Osteoblast (primary cell): ENCODE measurements at regions not wholly inside any gene's neighbourhood (a gene's known extent, or its start where the extent isn't known, plus 50 kb on each side); places are given as distances from the start of the nearest gene placed in this dataset.

Source experiments
- DNase-seq: peaks from one replicate; pipeline ENCODE4 v3.0.0; 2011; ENCODE audit warnings: low spot score, mixed read lengths; ENCODE audit not compliant: insufficient read length; ENCODE audit errors: missing footprints
- H2AFZ ChIP-seq: 2 replicates; pipeline ENCODE4 v1.6.0; 2011; ENCODE audit warnings: mild to moderate bottlenecking, low read length
- H3K27ac ChIP-seq: 2 replicates; pipeline ENCODE4 v1.5.1; 2011; ENCODE audit warnings: mild to moderate bottlenecking, low read depth, low read length, moderate library complexity
- H3K27me3 ChIP-seq: 2 replicates; pipeline ENCODE4 v1.6.0; 2012; ENCODE audit warnings: mild to moderate bottlenecking, control low read depth, inconsistent platforms, low read length, moderate library complexity; ENCODE audit not compliant: insufficient read depth
- H3K36me3 ChIP-seq: 2 replicates; pipeline ENCODE4 v1.5.1; 2011; ENCODE audit warnings: mild to moderate bottlenecking, low read length, control low read depth, moderate library complexity; ENCODE audit not compliant: insufficient read depth
- H3K4me1 ChIP-seq: 2 replicates; pipeline ENCODE4 v1.5.1; 2011; ENCODE audit warnings: mild to moderate bottlenecking, low read length, control low read depth, moderate library complexity; ENCODE audit not compliant: insufficient read depth
- H3K4me2 ChIP-seq: 2 replicates; pipeline ENCODE4 v1.6.0; 2011; ENCODE audit warnings: mild to moderate bottlenecking, low read length; ENCODE audit not compliant: insufficient read depth
- H3K4me3 ChIP-seq: fragments of 200-600 bp; sonication (generic); 3 replicates; pipeline ENCODE4 v1.5.1; 2012; ENCODE audit warnings: mild to moderate bottlenecking, low read length, inconsistent platforms; ENCODE audit not compliant: insufficient read depth
- H3K79me2 ChIP-seq: 2 replicates; pipeline ENCODE4 v1.6.0; 2012; ENCODE audit warnings: mild to moderate bottlenecking, low read length, control low read depth, inconsistent platforms; ENCODE audit not compliant: insufficient read depth
- H3K9me3 ChIP-seq: 2 replicates; pipeline ENCODE4 v1.5.1; 2011; ENCODE audit warnings: low read depth, low read length, control low read depth
- H4K20me1 ChIP-seq: 2 replicates; pipeline ENCODE4 v1.6.0; 2012; ENCODE audit warnings: mild to moderate bottlenecking, low read length, control low read depth; ENCODE audit not compliant: insufficient read depth
- CTCF ChIP-seq: IDR thresholded peaks from 2 replicates; pipeline ENCODE4 v1.5.1; 2011; ENCODE audit warnings: mild to moderate bottlenecking, low read depth, low read length, moderate library complexity; ENCODE audit errors: extremely low read depth

GRCh38 chr22:26780521-26780920 lies 123.1 kb downstream of the MIAT start:
- Histone ChIP-seq H3K4me2 (no peak overlapping the region), H3K4me1 (no peaks in the 10 kb centered on the region), H3K36me3 (peaks cover 4% of the 10 kb centered on the region), H2AFZ (no peak overlapping the region), H4K20me1 (no peaks in the 10 kb centered on the region), H3K27me3 (no peaks in the 10 kb centered on the region), H3K79me2 (no peaks in the 10 kb centered on the region), H3K9me3 (peaks cover 5% of the 10 kb centered on the region), H3K4me3 (no peak overlapping the region), H3K27ac (no peak overlapping the region)
- TF ChIP-seq CTCF = no peak
- DNase-seq = no peak

- no peaks in the 10 kb centered on the region for H3K79me2 ChIP-seq
- no peak overlapping the region for H3K4me3 ChIP-seq
- H3K36me3 ChIP-seq = peaks cover 4% of the 10 kb centered on the region
- DNase-seq = no peak
- H3K4me1 ChIP-seq = no peaks in the 10 kb centered on the region
- no peak for TF ChIP-seq CTCF
- H3K4me2 ChIP-seq = no peak overlapping the region
- H4K20me1 ChIP-seq = no peaks in the 10 kb centered on the region
- no peaks in the 10 kb centered on the region for H3K27me3 ChIP-seq
- no peak overlapping the region for H3K27ac ChIP-seq
- peaks cover 5% of the 10 kb centered on the region for H3K9me3 ChIP-seq
- no peak overlapping the region for H2AFZ ChIP-seq
Observed at GRCh38 chr22:26781062-26781461, 123.7 kb downstream of the MIAT start.

- TF ChIP-seq CTCF = no peak
- peaks cover 5% of the 10 kb centered on the region for H3K9me3 ChIP-seq
- no peaks in the 10 kb centered on the region for H3K79me2 ChIP-seq
- no peak for DNase-seq
- H3K4me1 ChIP-seq = no peaks in the 10 kb centered on the region
- peaks cover 4% of the 10 kb centered on the region for H3K36me3 ChIP-seq
- no peaks in the 10 kb centered on the region for H3K27me3 ChIP-seq
- no peak overlapping the region for H3K4me3 ChIP-seq
- no peak overlapping the region for H2AFZ ChIP-seq
- no peak overlapping the region for H3K27ac ChIP-seq
- no peak overlapping the region for H3K4me2 ChIP-seq
- H4K20me1 ChIP-seq = no peaks in the 10 kb centered on the region
Observed at GRCh38 chr22:26781596-26781995, 124.2 kb downstream of the MIAT start.

- H4K20me1 ChIP-seq = no peaks in the 10 kb centered on the region
- H3K79me2 ChIP-seq = no peaks in the 10 kb centered on the region
- H2AFZ ChIP-seq = no peak overlapping the region
- no peak overlapping the region for H3K4me2 ChIP-seq
- peaks cover 4% of the 10 kb centered on the region for H3K36me3 ChIP-seq
- H3K4me1 ChIP-seq = no peaks in the 10 kb centered on the region
- H3K27ac ChIP-seq = no peak overlapping the region
- DNase-seq = no peak
- H3K27me3 ChIP-seq = no peaks in the 10 kb centered on the region
- no peak for TF ChIP-seq CTCF
- no peak overlapping the region for H3K4me3 ChIP-seq
- peaks cover 5% of the 10 kb centered on the region for H3K9me3 ChIP-seq
Observed at GRCh38 chr22:26783885-26784284, 126.5 kb downstream of the MIAT start.
